NCI-H2227 (cell line): ENCODE measurements at regions not wholly inside any gene's neighbourhood (a gene's known extent, or its start where the extent isn't known, plus 50 kb on each side); places are given as distances from the start of the nearest gene placed in this dataset.
A peak's percentile ranks its signal among the peaks of the same experiment; 100 is the strongest.
"Not testable (repeated sequence)": the region's sequence is repeated elsewhere in the genome, so short reads cannot be mapped to it uniquely, and the experiment has no call there.

Source experiments
- DNase-seq: peaks from one replicate; lab custom pipeline; 2025; ENCODE audit not compliant: unreplicated experiment; lab: John Stamatoyannopoulos, UW

DNA sequence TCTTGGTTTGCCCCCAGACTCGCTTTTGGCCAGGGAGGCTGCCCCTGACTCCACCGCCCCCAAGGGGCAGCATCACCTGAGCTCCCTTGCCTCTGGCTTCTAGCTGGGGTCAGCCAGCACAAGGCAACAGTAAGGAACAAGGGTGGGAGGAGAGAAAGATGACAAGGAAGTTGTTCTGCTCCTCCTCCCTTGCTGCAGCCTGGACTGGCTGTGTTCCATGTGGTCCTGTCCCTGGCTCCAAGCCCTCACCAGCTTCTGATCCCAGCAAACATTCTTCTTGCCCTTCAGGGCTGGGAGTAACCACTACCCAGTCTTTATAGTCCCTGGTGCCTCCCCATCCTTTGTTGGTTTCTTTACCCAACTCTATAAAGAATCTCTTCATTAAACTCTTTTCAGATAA, 100.3 kb upstream of the SPIN1 start:
- DNase-seq, result no peak

DNA sequence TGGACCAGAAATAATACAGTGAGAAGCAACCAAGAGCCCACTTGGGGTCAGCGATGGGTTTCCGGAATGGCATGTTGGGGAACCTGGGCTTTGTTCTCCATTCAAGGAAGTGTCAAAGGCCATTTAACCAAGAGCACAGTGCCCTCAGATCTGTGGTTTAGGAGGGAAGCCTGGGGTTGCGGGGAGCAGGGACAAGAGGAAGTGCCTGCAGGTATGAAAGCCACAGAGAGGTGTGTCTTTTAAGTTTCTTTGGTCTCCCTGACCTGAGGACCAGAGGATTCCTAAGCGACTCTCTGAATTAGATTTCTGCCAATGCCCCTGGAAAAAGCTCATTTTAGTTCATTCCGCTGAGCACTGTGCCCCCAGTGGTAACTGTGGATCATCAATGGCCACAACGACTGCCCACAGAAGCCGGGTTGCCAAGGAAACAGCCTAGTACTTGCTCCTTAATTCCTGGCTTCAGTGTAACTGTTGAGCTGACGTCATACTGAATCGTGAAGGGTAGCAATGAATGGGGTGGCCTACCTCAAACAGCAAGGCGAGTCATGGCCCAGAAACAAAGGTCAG, 107.3 kb upstream of the SPIN1 start:
- peak; percentile 4 for DNase-seq

DNA sequence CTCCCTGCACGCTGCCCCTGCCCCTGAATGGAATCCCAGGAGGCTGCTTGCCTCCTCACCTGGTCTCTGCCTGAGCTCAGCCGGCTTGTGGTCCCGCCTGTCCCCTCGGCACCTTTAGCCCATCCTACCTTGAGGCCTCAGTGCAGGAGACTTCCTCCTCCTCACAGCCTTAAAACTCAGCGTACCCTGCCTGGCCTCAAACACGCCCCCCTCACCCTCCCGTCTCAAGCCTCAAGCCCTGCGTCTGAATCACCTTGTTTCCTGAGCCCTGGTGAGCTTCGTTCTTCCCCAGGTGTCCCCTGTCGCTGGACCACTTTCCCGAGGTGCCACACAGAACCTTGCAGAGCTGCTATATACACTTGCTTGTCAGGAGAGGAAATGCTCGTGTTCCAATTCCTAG, 110.2 kb upstream of the SPIN1 start:
- no peak for DNase-seq

DNA sequence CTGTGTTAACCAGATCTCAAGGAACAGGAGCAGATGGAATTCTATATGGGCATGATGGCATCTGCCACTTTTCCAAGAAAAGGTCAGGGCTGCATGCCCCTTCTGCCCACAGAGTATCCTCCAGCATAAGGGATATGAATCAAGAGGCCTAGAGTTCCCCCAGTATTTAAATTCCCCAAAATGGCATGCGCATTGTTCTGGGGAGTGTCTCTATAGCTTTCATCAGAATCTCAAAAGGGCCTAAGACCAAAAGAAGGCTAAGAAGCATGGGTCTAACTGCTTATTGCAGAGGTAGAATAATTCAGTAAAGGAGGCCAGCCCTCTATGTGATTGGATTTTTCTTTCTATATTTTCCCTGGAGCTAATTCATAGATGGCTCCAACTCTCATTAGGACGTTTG, 114.2 kb upstream of the SPIN1 start:
- DNase-seq, result no peak

DNA sequence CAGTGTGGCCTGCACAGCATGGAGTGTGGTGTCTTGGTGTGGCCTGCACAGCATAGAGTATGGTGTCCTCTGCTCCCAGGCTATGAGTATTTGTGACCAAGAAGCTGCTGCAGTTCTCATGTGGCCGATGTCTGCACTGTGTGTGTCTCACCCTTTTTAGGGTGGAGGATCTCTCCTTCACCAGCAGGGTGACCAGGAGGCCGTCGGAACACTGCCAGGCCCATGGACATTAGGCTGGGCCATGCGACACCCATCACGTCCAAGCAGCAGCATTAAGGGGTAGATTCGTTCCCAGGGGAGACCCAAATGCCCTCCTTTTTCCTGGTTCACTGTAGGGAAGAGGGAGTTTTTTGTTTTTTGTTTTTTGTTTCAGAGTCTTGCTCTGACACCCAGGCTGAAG, 115.3 kb upstream of the SPIN1 start:
- no peak for DNase-seq

DNA sequence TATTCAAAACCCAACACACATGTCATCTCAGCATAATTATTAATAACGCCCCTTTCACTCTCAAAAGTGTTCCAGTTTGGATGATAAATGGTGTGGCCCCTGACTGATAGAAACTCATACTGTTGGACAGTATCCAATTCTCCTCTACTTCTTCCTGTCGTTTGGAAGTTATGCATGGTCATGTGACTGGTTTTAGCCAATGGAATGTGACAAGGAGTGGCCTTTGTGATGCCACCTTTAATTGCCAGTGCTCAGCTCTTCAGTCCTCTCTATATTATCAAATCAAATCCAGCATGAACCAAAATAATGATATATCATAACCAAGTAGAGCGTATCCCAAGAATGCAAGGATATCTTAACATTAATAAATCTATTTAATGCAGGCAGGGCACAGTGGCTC, 117.8 kb upstream of the SPIN1 start:
- no peak for DNase-seq

DNA sequence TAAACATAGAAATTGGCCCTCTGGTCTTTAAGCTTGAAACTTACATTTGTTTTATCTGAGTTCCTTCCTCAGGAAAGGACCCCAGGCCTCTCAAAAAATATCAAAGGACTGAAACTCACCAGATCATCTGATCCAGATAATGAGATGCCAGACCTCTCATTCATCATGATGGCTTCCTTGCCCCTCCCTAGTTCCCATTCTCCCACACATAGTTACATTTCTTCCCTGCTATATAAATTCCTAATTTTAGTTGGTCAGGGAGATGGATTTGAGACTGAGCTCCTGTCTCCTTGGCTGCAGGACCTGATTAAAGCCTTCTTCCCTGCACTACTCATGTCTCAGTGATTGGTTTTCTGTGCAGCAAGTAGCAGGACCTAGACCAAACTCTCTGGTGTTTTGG, 119.4 kb upstream of the SPIN1 start:
- DNase-seq, result no peak

DNA sequence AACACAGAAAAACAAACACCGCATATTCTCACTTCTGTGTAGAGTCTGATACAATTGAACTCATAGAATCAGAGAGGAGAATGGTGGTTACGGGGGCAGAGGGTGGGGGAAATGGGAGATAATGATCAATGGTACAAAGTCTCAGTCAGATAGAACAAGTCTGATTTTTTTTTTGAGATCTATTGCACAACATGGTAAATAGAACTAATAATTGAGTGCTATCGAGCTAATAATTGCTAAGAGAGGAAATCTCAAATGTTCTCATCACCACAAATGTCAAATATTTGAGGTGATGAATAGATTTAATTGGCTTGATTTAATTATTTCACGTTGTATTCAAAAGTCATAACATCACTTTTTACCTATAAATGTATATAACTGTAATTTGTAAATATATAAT, 121.0 kb upstream of the SPIN1 start:
- no peak for DNase-seq

DNA sequence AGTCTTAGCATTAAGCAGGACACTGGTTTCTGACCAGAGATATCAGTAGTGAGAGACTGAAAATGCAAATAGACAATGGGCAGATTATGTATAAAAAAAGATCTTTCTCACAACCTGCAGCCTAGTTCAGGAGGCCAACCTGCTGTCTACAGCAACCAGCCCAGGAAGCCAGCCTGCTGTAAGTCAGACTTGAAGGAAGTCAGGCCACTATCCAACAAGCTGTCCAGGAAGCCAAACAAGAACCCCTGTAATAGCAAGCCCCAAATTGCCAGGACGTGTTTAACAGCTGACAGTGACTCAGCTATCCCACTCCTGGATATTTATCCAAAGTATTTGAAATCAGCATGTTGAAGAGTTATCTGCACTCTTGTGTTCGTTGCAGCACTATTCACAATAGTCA, 121.8 kb upstream of the SPIN1 start:
- DNase-seq, result no peak

DNA sequence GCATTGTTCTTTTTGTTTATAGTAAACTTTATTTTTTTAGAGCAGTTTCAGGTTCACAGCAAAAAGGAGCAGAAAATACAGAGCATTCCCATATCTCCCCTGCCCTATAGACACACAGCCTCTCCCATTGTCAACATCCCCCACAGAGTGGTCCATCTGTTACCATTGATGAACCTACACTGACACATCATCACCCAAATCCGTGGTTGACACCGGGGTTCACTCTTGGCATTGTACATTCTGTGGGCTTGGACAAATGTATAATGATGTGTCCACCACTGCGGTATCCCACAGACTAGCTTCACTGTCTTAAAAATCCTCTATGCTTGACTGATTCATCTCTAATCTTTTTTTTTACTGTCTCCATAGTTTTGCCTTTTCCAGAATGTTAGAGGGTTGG, 120.7 kb upstream of the SPATA31C2 start:
- no peak for DNase-seq

DNA sequence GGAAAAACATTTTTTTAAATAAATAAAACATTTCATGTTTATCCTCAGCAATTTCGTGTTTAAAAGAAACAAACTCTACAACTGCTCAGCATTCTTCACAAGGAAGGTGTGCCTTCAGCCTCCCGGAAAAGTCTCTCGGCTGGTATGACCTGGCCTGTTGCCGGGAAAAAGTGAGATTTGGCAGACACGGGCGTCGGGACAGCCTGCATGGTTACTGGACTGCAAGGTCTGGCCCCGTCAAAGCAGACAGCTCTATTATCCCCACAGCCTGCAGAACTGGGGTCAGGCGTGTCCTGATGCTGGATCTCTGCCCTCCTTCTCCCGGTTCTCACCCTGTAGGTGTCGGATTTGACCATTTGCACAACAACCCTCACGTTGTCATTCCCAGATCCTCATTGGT, 120.3 kb upstream of the SPATA31C2 start:
- DNase-seq, result no peak

DNA sequence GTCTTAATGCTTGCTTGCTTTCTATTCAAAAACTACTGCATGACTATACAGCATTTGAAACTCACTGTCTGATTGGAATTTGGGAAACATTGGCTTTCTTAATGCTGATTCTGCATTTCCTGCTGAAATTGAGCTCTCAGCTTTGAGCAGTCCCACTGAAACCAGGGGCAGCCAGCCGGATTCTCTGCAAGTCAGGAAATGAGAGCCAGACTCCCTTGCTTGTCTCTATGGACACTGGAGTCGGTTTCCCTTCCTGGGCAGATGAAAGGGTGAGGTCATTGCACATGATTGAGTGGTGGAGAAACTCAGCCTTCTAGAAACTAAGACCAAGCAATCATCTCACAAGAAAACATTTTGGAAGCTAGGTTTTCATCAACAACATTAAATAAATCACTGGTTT, 119.7 kb upstream of the SPATA31C2 start:
- no peak for DNase-seq

DNA sequence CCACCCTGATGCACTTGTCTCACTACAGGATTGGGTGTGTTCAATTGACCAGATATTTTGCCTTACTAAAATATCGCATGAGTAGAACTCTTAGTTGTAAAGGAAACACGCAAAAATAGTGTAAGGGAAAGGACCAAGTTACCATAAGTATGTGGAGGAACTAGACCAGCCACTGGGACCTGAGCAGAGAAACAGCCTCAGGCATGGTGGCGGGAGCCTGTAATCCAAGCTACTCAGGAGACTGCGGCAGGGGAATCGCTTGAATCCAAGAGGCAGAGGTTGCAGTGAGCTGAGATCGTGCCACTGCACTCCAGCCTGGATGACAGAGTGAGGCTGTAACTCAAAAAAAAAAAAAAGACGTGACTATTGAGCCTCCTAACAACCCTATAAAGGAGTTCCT, 117.9 kb upstream of the SPATA31C2 start:
- DNase-seq, result no peak

DNA sequence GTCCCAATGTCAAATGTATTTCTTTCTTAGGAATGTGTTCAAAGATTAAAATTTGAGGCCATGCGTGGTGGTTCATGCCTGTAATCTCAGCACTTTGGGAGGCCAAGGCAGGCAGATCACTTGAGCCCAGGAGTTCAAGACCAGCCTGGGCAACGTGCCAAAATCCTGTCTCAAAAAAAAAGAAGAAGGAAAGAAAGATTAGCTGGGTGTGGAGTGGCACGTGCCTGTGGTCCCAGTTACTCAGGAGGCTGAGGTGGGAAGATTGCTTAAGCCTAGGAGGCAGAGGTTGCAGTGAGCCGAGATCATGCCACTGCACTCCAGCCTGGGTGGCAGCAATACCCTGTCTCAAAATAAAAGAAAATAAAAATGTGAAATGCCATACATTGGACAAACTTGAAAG, 117.5 kb upstream of the SPATA31C2 start:
- DNase-seq, result not testable (repeated sequence)

DNA sequence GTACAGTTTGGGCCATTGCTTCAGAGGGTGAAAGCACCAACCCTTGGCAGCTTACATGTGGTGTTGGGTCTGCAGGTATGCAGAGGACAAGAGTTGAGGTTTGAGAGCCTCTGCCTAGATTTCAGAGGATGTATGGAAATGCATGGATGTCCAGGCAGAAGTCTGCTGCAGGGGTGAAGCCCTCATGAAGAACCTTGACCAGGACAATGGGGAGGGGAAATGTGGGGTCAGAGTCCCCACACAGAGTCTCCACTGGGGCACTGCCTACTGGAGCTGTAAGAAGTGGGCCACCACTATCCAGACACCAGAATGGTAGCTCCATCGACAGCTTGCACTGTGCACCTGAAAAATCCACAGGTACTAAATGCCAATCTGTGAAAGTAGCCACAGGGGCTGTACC, 113.6 kb upstream of the SPATA31C2 start:
- no peak for DNase-seq

DNA sequence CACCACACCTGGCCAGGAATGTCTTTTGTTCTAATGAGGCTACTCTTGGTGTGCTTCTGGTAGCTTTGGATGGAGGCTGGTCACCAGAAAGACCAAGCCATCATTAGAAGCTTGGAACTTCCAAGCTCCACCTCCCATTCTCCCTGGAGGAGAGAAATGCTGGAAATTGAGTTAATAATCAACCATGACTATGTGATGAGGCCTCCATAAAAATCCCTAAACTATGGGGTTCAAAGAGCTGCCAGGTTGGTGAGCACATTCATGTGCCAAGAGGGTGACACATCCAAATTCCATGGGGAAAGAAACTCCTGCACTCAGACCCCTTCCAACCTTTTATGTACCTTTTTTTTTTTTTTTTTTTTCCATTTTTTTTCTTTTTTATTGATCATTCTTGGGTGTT, 105.5 kb upstream of the SPATA31C2 start:
- DNase-seq, result no peak

DNA sequence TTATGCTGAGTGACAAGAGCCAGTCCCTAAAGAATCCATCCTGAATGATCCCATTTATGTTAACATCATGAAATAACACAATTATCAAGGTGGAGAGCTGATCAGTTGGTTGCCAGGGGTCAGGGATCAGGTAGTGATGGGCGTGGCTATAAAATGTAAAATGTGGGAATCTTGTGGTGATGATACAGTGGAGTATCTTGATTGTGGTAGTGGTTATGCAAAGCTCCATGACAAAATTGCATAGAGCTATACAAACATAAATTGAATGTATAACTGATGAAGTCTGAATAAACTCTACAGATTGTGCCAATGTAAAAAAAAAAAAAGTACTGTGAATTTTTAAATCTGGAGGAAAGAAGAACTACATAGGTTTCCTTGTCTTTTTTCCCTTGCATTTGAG, 104.6 kb upstream of the SPATA31C2 start:
- no peak for DNase-seq

DNA sequence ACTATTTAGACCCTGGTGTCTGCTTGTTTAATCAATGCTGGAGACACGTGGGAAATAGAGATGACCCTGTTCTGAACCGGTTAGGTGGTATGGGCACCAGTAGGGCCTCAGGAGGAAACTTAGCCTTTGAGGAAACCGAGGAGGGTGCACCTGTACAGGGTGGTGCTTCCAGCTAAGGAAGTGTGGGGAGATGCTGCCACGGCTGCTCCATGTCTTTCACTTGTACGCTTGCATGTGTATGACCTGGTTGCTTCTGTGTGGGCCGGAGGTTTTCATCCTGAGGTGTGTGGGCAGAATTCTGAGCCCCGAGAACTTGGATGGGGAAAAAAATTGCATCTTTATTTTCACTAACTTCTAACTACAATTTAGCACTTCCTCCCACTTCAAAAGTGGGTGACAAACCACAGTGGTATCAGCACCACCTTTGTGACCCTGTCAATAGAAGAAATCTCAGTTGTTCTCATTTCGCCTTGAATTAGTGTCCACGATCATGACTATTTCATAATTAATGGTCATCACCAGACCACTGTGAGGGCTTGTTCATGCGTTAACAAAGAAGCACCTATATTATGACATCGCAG, 99.8 kb upstream of the SPATA31C2 start:
- DNase-seq, result no peak

DNA sequence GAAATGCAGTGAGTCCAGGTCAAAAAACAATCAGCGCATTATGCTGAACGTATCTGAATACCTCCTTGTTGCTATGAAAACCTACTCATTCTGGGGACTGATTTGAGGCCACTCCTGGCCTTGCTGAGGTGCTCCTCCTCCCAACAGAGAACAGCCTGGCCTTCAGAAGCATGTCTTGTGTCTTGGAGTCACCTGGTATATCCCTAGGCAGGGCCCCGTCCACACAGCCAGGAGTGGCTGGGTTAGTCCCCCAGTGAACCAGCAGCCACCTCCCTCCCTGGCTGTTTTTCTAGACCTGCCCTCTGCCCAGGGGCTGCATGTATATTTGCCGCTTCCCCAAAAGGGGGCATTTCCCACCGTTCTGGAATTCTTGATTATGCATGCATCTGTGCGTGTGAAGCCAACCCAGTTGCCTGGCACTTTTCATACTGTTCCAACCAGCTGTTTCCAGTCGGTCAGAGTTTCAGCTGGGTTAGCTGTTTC, 99.2 kb upstream of the SPATA31C2 start:
- DNase-seq, result no peak

DNA sequence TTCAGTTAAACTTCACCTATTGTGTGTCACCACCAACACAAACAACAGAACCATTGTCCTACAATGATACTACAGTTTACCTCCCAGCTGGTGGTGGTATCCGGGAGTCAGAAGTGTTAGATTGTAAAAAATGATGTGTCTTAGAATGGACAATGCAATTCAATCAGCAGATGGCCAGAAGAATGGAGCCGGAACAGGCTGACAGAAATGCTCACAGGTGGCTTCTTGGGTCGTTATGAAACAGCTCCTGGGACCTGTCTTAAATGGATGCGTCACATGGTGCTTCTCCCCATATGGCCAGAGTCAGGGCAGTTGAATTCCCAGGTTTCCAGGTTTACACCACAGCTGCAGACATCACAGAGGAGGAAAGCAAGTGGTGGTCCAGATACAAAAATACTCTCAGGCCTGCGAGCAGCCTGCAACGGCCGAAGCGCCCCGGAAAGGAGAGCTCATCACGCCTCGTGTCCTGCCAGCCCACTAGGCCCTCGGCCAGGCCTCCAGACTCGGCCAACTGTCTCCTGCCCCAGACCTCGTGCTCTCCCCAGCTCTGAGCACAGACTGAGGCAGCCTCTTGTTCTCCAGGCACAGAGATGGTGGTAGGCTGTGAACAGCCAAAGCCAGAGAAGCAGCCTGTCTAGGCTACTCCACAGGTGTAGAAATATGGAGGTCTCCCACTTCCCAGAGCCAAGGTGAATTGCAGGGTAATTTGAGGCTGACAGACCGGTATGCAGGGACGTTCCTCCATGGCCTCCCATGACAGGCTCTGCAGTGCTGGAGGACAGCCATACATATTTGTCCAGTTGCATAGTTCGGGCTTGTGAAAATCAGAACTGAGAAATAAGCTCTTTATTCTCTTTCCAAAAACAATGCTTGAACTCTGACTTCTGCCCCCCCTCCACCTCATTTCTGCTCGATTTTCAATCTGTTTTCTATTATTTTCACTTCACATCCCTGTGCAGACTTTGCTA, 98.5 kb upstream of the SPATA31C2 start:
- DNase-seq, result no peak

DNA sequence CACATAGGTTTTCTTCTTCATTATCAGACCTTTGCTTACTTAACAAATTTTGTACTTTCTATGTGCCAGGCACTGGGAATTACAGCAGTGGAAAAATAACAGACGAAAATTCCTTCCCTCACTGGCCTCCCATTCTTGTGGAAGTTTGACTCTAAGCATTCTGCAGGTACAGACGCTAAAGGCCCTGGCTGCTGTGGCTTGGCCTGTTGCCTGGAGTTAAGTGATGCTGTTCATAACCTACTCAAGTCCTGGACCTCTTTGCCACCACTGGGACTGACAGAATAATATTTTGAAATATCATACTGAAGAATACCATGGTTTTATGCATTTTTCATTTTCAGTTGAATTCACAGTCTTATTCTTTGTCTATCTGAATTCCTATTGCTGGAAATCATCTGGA, 97.3 kb upstream of the SPATA31C2 start:
- no peak for DNase-seq

DNA sequence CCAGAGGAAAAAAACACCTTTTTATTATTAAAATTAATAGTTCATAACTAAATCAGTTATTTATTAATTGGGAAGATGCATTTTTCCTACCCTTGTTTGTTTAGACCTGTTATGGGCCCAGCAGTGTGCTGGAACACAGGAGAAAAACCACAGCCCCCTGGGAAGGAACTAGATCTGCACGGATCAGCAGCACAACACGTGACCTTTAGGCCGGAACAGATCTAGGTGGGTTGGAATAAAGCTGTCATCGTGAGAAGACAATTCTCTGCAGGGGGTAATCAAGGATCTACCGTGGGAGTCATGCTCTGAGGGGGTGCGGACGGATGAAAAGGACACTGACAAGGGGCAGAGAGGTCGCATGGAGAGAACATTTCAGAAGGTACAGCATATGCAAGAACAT, 95.8 kb upstream of the SPATA31C2 start:
- DNase-seq, result no peak
